Prostate gland (tissue), 2 donors: ENCODE measurements at regions not wholly inside any gene's neighbourhood (a gene's known extent, or its start where the extent isn't known, plus 50 kb on each side); places are given as distances from the start of the nearest gene placed in this dataset.

Experiments
- DNase-seq: peaks from one replicate; pipeline ENCODE4 v3.0.0-alpha.2; 2019; ENCODE audit warnings: low spot score
- H3K27ac ChIP-seq, 2 donors: fragments of 200-600 bp; sonication (generic); 2 replicates each; pipeline ENCODE4 v1.5.1; 2017 to 2019
- H3K27me3 ChIP-seq: fragments of 200-600 bp; sonication (generic); replicated peaks from 2 replicates; pipeline ENCODE4 v1.5.1; 2019; ENCODE audit not compliant: insufficient read depth
- H3K36me3 ChIP-seq, 2 donors: fragments of 200-600 bp; sonication (generic); 1 replicate in 1 of 2; 2 replicates in 1 of 2; pipeline versions ENCODE4 v1.5.1 to v1.8.1; 2017 to 2019
- H3K4me1 ChIP-seq: fragments of 200-600 bp; sonication (generic); replicated peaks from 2 replicates; pipeline ENCODE4 v1.5.1; 2019
- H3K4me3 ChIP-seq, 2 donors: fragments of 200-600 bp; sonication (generic); 2 replicates each; pipeline ENCODE4 v1.5.1; 2017 to 2019
- H3K9me3 ChIP-seq: fragments of 200-600 bp; sonication (generic); 2 replicates; pipeline ENCODE4 v1.5.1; 2017
- CTCF ChIP-seq, 4 experiments: fragments of 200-600 bp in 2 of 4; fragments of 450-650 bp in 2 of 4; sonication (generic) in 2 of 4; IDR thresholded peaks; 1 replicate in 3 of 4; 2 replicates in 1 of 4; pipeline ENCODE4 v1.5.1; 2016 to 2019; ENCODE audit warnings: antibody characterized with exemption in 4 of 4, mild to moderate bottlenecking in 2 of 4, moderate library complexity in 2 of 4
- POLR2A ChIP-seq: fragments of 450-650 bp; IDR thresholded peaks from one replicate; pipeline ENCODE4 v1.6.1; 2016; ENCODE audit warnings: antibody characterized with exemption, mild to moderate bottlenecking
- POLR2AphosphoS5 ChIP-seq: sonication (generic); formaldehyde crosslinking; IDR thresholded peaks from one replicate; pipeline ENCODE4 v1.6.1; 2017; ENCODE audit warnings: antibody characterized with exemption
- WGBS: methylation state at CpG from one replicate; pipeline ENCODE4 v1.1.5; 2018; 5-methylcytosine and 5-hydroxymethylcytosine counted together
- intact Hi-C: fragments of 100-400 bp; cut with DNase I; formaldehyde crosslinking; loops from one replicate; pipeline ENCODE4 v1.14.2; 2022

DNA sequence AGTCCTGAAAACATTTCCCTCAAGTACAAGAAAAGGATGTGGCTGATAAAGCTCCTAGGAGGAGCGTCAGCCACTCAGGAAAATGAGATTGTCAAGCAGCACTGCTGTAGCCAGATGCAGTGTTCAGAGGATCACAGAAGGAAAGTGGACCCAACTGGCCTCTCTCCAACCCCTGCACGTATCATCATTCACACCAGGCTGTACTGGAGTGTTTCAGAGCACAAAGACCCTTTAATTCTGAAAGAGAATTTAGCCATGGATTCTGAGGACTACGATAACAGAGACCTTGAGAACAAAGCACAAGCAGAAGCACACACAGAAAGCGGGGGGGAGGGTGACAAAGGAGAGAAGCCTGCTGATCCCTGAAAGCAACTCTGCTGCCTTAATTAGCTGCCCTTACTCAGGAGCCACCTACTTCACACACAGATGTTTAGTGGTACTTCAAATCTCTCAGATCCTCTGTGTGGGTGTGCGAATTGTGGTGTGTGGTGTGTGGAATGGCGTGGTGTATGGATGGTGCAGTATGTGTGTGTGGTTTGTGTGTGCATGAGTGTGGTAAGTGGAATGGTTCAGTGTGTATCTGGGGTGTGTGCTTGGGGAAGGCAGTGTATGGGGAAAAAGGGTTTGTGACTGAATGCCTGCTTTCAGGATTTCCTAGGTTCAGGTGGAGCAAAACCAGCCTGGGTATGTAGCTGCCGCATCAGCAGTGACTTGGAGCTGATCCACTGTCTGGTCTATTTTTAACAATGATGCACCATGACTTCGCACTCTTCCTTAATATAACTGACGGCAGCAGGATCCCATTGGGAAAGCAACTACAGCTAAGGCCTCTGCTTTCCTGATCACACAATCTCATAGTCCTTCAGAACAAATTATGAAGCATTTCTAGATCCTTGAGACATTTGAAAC lies 192.5 kb downstream of the RSL24D1 start:
- no peaks in the 10 kb centered on the region for H3K4me1 ChIP-seq
- no peaks in the 10 kb centered on the region for H3K36me3 ChIP-seq
- TF ChIP-seq POLR2A (no peak), POLR2AphosphoS5 (no peak), CTCF (IDR thresholded peaks at IDR 0.05) (no peak)
- no peaks in the 10 kb centered on the region for H3K9me3 ChIP-seq
- WGBS, result 68% methylated on average over 9 of the region's 9 CpGs
- no peak for DNase-seq
- no peaks in the 10 kb centered on the region for H3K27me3 ChIP-seq
- H3K4me3 ChIP-seq, result no peak overlapping the region
- intact Hi-C loops, result no loop called here
- H3K27ac ChIP-seq, result no peak overlapping the region

DNA sequence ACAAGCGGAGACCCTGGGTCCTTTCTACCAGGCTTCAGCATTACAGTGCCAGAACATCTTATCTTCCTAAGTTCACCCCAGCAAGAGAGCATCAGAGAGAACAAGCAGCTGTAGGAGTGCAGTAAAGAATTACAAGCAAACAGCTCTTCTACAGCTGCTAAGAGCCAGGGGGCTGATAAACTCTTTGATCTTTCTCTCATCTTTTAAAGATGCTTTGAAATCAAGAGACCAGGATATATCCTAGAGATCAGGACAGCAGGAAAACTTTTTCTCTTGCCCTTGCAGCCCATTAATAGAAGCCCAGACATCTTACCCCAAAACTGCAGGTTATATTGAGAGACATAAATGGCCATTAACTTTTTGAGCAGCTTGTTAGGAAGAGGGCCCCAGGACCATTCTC lies 198.1 kb downstream of the RSL24D1 start:
- Histone ChIP-seq H3K27ac (no peak overlapping the region), H3K4me1 (no peaks in the 10 kb centered on the region), H3K9me3 (no peaks in the 10 kb centered on the region), H3K27me3 (no peaks in the 10 kb centered on the region), H3K36me3 (no peaks in the 10 kb centered on the region), H3K4me3 (no peak overlapping the region)
- 87% methylated on average over 1 of the region's 1 CpG for WGBS
- no peak for DNase-seq
- intact Hi-C loops, result no loop called here
- TF ChIP-seq CTCF (IDR thresholded peaks at IDR 0.05) (no peak), POLR2AphosphoS5 (no peak), POLR2A (no peak)

DNA sequence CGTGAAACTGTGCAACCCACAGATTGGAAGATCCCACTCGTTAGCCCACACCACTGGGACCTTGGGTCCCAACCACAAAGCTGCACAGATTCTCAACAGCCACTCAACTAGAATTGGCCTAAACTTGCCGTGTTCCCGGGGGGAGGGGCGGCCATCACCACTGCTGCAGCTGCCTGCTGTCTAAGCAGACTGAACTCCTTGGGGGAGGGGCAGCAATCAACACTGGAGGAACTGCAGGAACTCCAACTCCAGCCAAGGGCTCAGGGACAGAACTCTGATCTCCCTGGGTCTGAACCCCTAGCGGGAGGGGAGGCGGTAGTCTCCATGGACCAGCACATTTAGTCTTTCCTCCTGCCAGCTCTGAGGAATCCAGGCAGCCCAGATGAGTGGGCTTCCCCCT lies 205.9 kb downstream of the RSL24D1 start:
- 77% methylated on average over 7 of the region's 7 CpGs for WGBS
- H3K9me3 ChIP-seq, result no peaks in the 10 kb centered on the region
- no peak overlapping the region for H3K4me3 ChIP-seq
- no peak for DNase-seq
- H3K36me3 ChIP-seq, result no peaks in the 10 kb centered on the region
- TF ChIP-seq POLR2AphosphoS5 (no peak), POLR2A (no peak), CTCF (IDR thresholded peaks at IDR 0.05) (no peak)
- no peaks in the 10 kb centered on the region for H3K27me3 ChIP-seq
- intact Hi-C loops, result no loop called here
- H3K4me1 ChIP-seq, result no peaks in the 10 kb centered on the region
- no peak overlapping the region for H3K27ac ChIP-seq

DNA sequence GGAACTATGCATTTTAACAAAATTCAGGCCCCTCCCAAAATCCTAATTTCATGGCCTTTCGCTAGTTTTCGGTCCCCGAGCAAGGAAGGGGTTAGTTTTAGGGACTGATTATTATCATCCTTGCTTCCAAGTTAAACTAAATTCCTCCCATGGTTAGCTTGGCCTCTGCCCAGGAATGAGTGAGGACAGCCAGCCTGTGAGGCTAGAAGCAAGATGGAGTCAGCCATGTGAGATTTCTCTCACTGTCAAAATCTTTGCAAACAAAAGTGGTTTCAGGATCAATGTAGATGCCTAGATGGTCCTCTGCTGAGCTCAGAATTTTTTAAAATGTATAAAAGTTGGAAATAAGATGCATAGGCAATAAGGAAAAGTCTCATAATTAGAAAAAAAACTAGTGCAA lies 208.9 kb downstream of the RSL24D1 start:
- intact Hi-C loops, result no loop called here
- Histone ChIP-seq H3K4me1 (no peaks in the 10 kb centered on the region), H3K9me3 (no peaks in the 10 kb centered on the region), H3K27me3 (no peaks in the 10 kb centered on the region), H3K36me3 (no peaks in the 10 kb centered on the region), H3K4me3 (no peak overlapping the region), H3K27ac (no peak overlapping the region)
- TF ChIP-seq POLR2A, result no peak
- no peak for TF ChIP-seq POLR2AphosphoS5
- no peak for TF ChIP-seq CTCF (IDR thresholded peaks at IDR 0.05)
- 92% methylated on average over 3 of the region's 3 CpGs for WGBS
- DNase-seq, result no peak

DNA sequence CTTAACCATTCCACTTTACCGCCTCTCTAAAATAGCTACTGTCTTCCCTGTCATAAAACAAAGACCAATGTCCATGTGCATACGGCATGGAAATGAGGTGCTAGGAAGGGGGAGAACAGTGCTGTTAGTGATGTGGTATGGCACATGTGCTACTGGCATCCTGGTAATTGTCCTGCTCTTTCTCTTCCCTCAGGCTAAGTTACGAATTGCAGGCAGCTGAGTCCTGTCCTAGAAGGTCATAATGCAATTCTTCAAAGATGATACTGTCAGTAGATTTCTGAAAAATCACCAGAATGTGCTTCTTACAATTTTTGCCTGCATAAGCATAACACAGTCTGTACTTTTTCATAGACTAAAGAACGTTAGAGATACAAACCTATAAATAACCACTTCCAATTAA lies 216.8 kb downstream of the RSL24D1 start:
- Histone ChIP-seq H3K27me3 (no peaks in the 10 kb centered on the region), H3K4me1 (no peaks in the 10 kb centered on the region), H3K4me3 (no peak overlapping the region), H3K9me3 (no peaks in the 10 kb centered on the region), H3K36me3 (no peaks in the 10 kb centered on the region), H3K27ac (no peak overlapping the region)
- DNase-seq, result no peak
- intact Hi-C loops, result no loop called here
- no peak for TF ChIP-seq POLR2A
- no peak for TF ChIP-seq CTCF (IDR thresholded peaks at IDR 0.05)
- TF ChIP-seq POLR2AphosphoS5, result no peak
- 44% methylated on average over 4 of the region's 4 CpGs for WGBS
